HCT116 (cell line): ENCODE measurements at regions not wholly inside any gene's neighbourhood (a gene's known extent, or its start where the extent isn't known, plus 50 kb on each side); places are given as distances from the start of the nearest gene placed in this dataset.

Experiments used
- ATAC-seq: fragments of 200-7000 bp; cut with Tn5 transposase; 2 replicates; pipeline ENCODE4 v1.9.1; 2020; ENCODE audit warnings: mild to moderate bottlenecking, moderate library complexity
- BruUV-seq: library from RNA; stranded (reverse); fragments of 400-500 nt; replicated peaks from 2 replicates; lab custom pipeline; 2021; lab: Mats Ljungman, UMichigan
- CTCF ChIA-PET: fragments of 300-600 bp; sonication (Branson Sonifier 250); formaldehyde crosslinking; loops from one replicate; lab custom pipeline; 2021; ENCODE audit warnings: antibody characterized with exemption; lab: Charles Lee
- POLR2A ChIA-PET: fragments of 300-600, 350-600 bp; sonication (Branson Sonifier 250); formaldehyde crosslinking; loops from one replicate; lab custom pipeline; 2021; ENCODE audit warnings: antibody characterized with exemption; lab: Charles Lee
- RAD21 ChIA-PET, 2 experiments: fragments of 300-600 bp; sonication (Branson Sonifier 250); formaldehyde crosslinking; loops; one replicate each; lab custom pipeline; 2023; ENCODE audit warnings: low total read pairs in 2 of 2; ENCODE audit not compliant: uncharacterized antibody in 2 of 2, unreplicated experiment in 2 of 2, low non-redundant PET in 1 of 2; lab: Charles Lee
- DNase-seq: peaks from one replicate; pipeline ENCODE4 v3.0.0-alpha.2; 2010; ENCODE audit warnings: low read depth, low spot score
- H2AFZ ChIP-seq: fragments of 200-600 bp; shearing (Covaris generic), sonication (generic); 2 replicates; pipeline ENCODE4 v1.6.1; 2017; ENCODE audit warnings: low read depth, mixed run types, mixed read lengths, antibody characterized with exemption, low read length; ENCODE audit not compliant: poor library complexity, severe bottlenecking
- H3K27ac ChIP-seq: 2 replicates; pipeline ENCODE4 v1.5.1; 2012; ENCODE audit warnings: low read depth, low read length
- H3K27me3 ChIP-seq: fragments of 200-600 bp; sonication (generic); 2 replicates; pipeline ENCODE4 v1.6.1; 2016; ENCODE audit warnings: mixed run types, low read length, mixed read lengths; ENCODE audit not compliant: insufficient read depth
- H3K36me3 ChIP-seq, 2 experiments: fragments of 200-500 bp in 1 of 2; fragments of 200-600 bp in 1 of 2; sonication (Bioruptor generic) in 1 of 2; sonication (generic) in 1 of 2; 2 replicates each; pipeline versions ENCODE4 v1.5.1 to v1.6.1; 2014 to 2016; ENCODE audit warnings: low read length in 2 of 2, inconsistent platforms in 1 of 2, mixed read lengths in 1 of 2, mixed run types in 1 of 2; ENCODE audit not compliant: insufficient read depth in 2 of 2, control insufficient read depth in 1 of 2
- H3K4me1 ChIP-seq, 2 experiments: fragments of 200-600 bp in 1 of 2; sonication (generic) in 1 of 2; 2 replicates each; pipeline versions ENCODE4 v1.5.1 to v1.6.1; 2012 to 2017; ENCODE audit warnings: low read length in 2 of 2, inconsistent platforms in 1 of 2, mild to moderate bottlenecking in 1 of 2, mixed read lengths in 1 of 2, mixed run types in 1 of 2, moderate library complexity in 1 of 2; ENCODE audit not compliant: insufficient read depth in 2 of 2, control insufficient read depth in 1 of 2
- H3K4me2 ChIP-seq: fragments of 200-600 bp; sonication (generic); 2 replicates; pipeline ENCODE4 v1.6.1; 2017; ENCODE audit warnings: mixed run types, low read length, mixed read lengths
- H3K4me3 ChIP-seq, 2 experiments: fragments of 200-600 bp in 1 of 2; sonication (generic) in 1 of 2; replicated peaks in 1 of 2; 2 replicates each; pipeline ENCODE4 v1.5.1; 2011 to 2016; ENCODE audit warnings: low read length in 2 of 2, control low read depth in 1 of 2, low read depth in 1 of 2, mild to moderate bottlenecking in 1 of 2, mixed read lengths in 1 of 2, mixed run types in 1 of 2
- H3K79me2 ChIP-seq: fragments of 200-600 bp; sonication (generic); 2 replicates; pipeline ENCODE4 v1.6.1; 2017; ENCODE audit warnings: mild to moderate bottlenecking, mixed run types, low read length, moderate library complexity, mixed read lengths; ENCODE audit not compliant: insufficient read depth
- H3K9ac ChIP-seq: fragments of 200-600 bp; sonication (generic); 2 replicates; pipeline ENCODE4 v1.6.1; 2016; ENCODE audit warnings: low read length, mixed read lengths
- H3K9me2 ChIP-seq: fragments of 200-600 bp; sonication (generic), shearing (Covaris generic); 2 replicates; pipeline ENCODE4 v1.6.1; 2017; ENCODE audit warnings: mixed run types, mild to moderate bottlenecking, moderate library complexity; ENCODE audit not compliant: insufficient read depth
- H3K9me3 ChIP-seq, 2 experiments: fragments of 200-500 bp in 1 of 2; fragments of 200-600 bp in 1 of 2; sonication (Bioruptor generic) in 1 of 2; sonication (generic) in 1 of 2; 2 replicates each; pipeline ENCODE4 v1.6.1; 2014 to 2017; ENCODE audit warnings: low read length in 2 of 2, mixed read lengths in 2 of 2, inconsistent platforms in 1 of 2, low read depth in 1 of 2, mild to moderate bottlenecking in 1 of 2, mixed run types in 1 of 2, moderate library complexity in 1 of 2; ENCODE audit not compliant: control insufficient read depth in 1 of 2, insufficient read depth in 1 of 2
- H4K20me1 ChIP-seq: fragments of 200-600 bp; sonication (generic), shearing (Covaris generic); 2 replicates; pipeline ENCODE4 v1.6.1; 2017; ENCODE audit warnings: mixed run types, mild to moderate bottlenecking, moderate library complexity; ENCODE audit not compliant: insufficient read depth
- CBX3 ChIP-seq: IDR thresholded peaks from 2 replicates; pipeline ENCODE4 v1.6.1; 2012; ENCODE audit warnings: low read depth
- CEBPB ChIP-seq: IDR thresholded peaks from 2 replicates; pipeline ENCODE4 v1.6.1; 2012; ENCODE audit warnings: low read depth
- ELF1 ChIP-seq: IDR thresholded peaks from 2 replicates; pipeline ENCODE4 v1.6.1; 2012; ENCODE audit warnings: low read depth, borderline replicate concordance
- EZH2 ChIP-seq: fragments of 200-600 bp; sonication (generic); IDR thresholded peaks from 2 replicates; pipeline ENCODE4 v1.6.1; 2017; ENCODE audit warnings: antibody characterized with exemption, mixed run types
- EZH2phosphoT487 ChIP-seq: fragments of 200-600 bp; IDR thresholded peaks from 2 replicates; pipeline ENCODE4 v1.6.1; 2018; ENCODE audit warnings: antibody characterized with exemption, borderline replicate concordance
- FOSL1 ChIP-seq: IDR thresholded peaks from 2 replicates; pipeline ENCODE4 v1.6.1; 2012; ENCODE audit warnings: low read depth
- JUND ChIP-seq: IDR thresholded peaks from 2 replicates; pipeline ENCODE4 v1.6.1; 2012
- POLR2AphosphoS5 ChIP-seq: IDR thresholded peaks from 2 replicates; pipeline ENCODE4 v1.6.1; 2011; ENCODE audit warnings: mild to moderate bottlenecking, low read depth, low read length, moderate library complexity
- RAD21 ChIP-seq: IDR thresholded peaks from 2 replicates; pipeline ENCODE4 v1.6.1; 2012; ENCODE audit warnings: low read depth, mild to moderate bottlenecking
- SIN3A ChIP-seq: IDR thresholded peaks from 2 replicates; pipeline ENCODE4 v1.6.1; 2012; ENCODE audit warnings: low read depth
- SRF ChIP-seq: IDR thresholded peaks from 2 replicates; pipeline ENCODE4 v1.6.1; 2012; ENCODE audit warnings: low read depth
- YY1 ChIP-seq: IDR thresholded peaks from 2 replicates; pipeline ENCODE4 v1.6.1; 2011; ENCODE audit warnings: low read length, low read depth, moderate library complexity, mild to moderate bottlenecking; ENCODE audit not compliant: insufficient replicate concordance; ENCODE audit errors: extremely low read depth
- intact Hi-C: fragments of 100-400 bp; cut with micrococcal nuclease; formaldehyde crosslinking; loops from 2 replicates; pipeline ENCODE4 v1.10.0; 2022
- TF ChIP-seq, protein P1 (sequence below): IDR thresholded peaks from 2 replicates; pipeline ENCODE4 v1.6.1; 2011; ENCODE audit warnings: mild to moderate bottlenecking, low read length, moderate library complexity; ENCODE audit not compliant: insufficient replicate concordance; ENCODE audit errors: extremely low read depth
- TF ChIP-seq, protein P2 (sequence below), 3 experiments: fragments of 200-600 bp in 1 of 3; sonication (generic) in 1 of 3; IDR thresholded peaks in 2 of 3; conservative IDR thresholded peaks in 1 of 3; 2 replicates each; pipeline ENCODE4 v1.5.1; 2012 to 2017; ENCODE audit warnings: low read depth in 2 of 3, low read length in 2 of 3, antibody characterized with exemption in 1 of 3, borderline replicate concordance in 1 of 3, control low read depth in 1 of 3, mild to moderate bottlenecking in 1 of 3, mixed read lengths in 1 of 3, mixed run types in 1 of 3, moderate library complexity in 1 of 3; ENCODE audit not compliant: insufficient read depth in 1 of 3
- TF ChIP-seq, protein P3 (sequence below): IDR thresholded peaks from 2 replicates; pipeline ENCODE4 v1.6.1; 2012; ENCODE audit warnings: low read depth
- TF ChIP-seq, protein P4 (sequence below): IDR thresholded peaks from 2 replicates; pipeline ENCODE4 v1.6.1; 2012
- TF ChIP-seq, protein P5 (sequence below): IDR thresholded peaks from 2 replicates; pipeline ENCODE4 v1.6.1; 2012

DNA sequence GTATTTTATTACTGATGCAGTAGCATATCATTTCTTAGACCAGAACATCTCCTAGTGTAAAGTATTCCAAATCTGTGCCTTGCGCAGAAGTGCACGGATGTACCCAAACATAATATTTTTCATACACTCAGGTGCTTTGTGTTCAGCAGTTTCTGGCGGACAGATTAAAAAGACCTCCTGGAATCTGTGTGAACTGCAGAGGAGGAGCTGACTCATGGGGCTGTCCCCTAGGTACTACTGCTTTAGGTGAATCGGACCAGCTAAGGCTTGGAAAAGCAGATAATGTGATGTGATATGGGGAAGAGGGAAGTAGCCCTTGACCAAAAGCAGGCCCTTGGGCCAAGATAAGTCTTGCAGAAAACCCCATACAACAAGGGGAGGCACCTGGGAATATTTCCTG, 310.1 kb downstream of the PLK2 start:
- TF ChIP-seq FOSL1 (no peak), CEBPB (no peak), SRF (no peak), YY1 (no peak), SIN3A (no peak), POLR2AphosphoS5 (no peak), RAD21 (no peak), ELF1 (no peak), CBX3 (no peak), JUND (no peak), EZH2 (no peak), EZH2phosphoT487 (no peak)
- TF ChIP-seq, protein P1, sequence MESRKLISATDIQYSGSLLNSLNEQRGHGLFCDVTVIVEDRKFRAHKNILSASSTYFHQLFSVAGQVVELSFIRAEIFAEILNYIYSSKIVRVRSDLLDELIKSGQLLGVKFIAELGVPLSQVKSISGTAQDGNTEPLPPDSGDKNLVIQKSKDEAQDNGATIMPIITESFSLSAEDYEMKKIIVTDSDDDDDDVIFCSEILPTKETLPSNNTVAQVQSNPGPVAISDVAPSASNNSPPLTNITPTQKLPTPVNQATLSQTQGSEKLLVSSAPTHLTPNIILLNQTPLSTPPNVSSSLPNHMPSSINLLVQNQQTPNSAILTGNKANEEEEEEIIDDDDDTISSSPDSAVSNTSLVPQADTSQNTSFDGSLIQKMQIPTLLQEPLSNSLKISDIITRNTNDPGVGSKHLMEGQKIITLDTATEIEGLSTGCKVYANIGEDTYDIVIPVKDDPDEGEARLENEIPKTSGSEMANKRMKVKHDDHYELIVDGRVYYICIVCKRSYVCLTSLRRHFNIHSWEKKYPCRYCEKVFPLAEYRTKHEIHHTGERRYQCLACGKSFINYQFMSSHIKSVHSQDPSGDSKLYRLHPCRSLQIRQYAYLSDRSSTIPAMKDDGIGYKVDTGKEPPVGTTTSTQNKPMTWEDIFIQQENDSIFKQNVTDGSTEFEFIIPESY: no peak
- TF ChIP-seq, protein P2, sequence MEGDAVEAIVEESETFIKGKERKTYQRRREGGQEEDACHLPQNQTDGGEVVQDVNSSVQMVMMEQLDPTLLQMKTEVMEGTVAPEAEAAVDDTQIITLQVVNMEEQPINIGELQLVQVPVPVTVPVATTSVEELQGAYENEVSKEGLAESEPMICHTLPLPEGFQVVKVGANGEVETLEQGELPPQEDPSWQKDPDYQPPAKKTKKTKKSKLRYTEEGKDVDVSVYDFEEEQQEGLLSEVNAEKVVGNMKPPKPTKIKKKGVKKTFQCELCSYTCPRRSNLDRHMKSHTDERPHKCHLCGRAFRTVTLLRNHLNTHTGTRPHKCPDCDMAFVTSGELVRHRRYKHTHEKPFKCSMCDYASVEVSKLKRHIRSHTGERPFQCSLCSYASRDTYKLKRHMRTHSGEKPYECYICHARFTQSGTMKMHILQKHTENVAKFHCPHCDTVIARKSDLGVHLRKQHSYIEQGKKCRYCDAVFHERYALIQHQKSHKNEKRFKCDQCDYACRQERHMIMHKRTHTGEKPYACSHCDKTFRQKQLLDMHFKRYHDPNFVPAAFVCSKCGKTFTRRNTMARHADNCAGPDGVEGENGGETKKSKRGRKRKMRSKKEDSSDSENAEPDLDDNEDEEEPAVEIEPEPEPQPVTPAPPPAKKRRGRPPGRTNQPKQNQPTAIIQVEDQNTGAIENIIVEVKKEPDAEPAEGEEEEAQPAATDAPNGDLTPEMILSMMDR (IDR thresholded peaks at IDR 0.05 in 2 of 3, conservative IDR thresholded peaks at IDR 0.05 in 1 of 3; ENCODE audit: borderline replicate concordance in 1 of 3, insufficient read depth in 1 of 3, low read depth in 2 of 3, low read length in 2 of 3): no peak
- TF ChIP-seq, protein P3, sequence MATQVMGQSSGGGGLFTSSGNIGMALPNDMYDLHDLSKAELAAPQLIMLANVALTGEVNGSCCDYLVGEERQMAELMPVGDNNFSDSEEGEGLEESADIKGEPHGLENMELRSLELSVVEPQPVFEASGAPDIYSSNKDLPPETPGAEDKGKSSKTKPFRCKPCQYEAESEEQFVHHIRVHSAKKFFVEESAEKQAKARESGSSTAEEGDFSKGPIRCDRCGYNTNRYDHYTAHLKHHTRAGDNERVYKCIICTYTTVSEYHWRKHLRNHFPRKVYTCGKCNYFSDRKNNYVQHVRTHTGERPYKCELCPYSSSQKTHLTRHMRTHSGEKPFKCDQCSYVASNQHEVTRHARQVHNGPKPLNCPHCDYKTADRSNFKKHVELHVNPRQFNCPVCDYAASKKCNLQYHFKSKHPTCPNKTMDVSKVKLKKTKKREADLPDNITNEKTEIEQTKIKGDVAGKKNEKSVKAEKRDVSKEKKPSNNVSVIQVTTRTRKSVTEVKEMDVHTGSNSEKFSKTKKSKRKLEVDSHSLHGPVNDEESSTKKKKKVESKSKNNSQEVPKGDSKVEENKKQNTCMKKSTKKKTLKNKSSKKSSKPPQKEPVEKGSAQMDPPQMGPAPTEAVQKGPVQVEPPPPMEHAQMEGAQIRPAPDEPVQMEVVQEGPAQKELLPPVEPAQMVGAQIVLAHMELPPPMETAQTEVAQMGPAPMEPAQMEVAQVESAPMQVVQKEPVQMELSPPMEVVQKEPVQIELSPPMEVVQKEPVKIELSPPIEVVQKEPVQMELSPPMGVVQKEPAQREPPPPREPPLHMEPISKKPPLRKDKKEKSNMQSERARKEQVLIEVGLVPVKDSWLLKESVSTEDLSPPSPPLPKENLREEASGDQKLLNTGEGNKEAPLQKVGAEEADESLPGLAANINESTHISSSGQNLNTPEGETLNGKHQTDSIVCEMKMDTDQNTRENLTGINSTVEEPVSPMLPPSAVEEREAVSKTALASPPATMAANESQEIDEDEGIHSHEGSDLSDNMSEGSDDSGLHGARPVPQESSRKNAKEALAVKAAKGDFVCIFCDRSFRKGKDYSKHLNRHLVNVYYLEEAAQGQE: no peak
- TF ChIP-seq, protein P4, sequence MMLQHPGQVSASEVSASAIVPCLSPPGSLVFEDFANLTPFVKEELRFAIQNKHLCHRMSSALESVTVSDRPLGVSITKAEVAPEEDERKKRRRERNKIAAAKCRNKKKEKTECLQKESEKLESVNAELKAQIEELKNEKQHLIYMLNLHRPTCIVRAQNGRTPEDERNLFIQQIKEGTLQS: no peak
- TF ChIP-seq, protein P5, sequence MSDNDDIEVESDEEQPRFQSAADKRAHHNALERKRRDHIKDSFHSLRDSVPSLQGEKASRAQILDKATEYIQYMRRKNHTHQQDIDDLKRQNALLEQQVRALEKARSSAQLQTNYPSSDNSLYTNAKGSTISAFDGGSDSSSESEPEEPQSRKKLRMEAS: no peak
- RAD21 ChIA-PET: no interaction called here
- Histone ChIP-seq H3K9me3 (no peaks in the 10 kb centered on the region), H3K36me3 (no peaks in the 10 kb centered on the region), H4K20me1 (no peaks in the 10 kb centered on the region), H3K4me1 (peaks cover 0 to 10% of the 10 kb centered on the region in 2 experiments; a peak in 2 of 4 replicates), H3K27ac (no peak overlapping the region), H3K4me2 (peak overlapping the region; percentile 14; the same call in 1 of the 2 replicates), H3K9me2 (no peaks in the 10 kb centered on the region), H3K9ac (no peak overlapping the region), H3K4me3 (no peak overlapping the region), H3K79me2 (no peaks in the 10 kb centered on the region), H3K27me3 (no peaks in the 10 kb centered on the region), H2AFZ (peak overlapping the region; percentile 32)
- BruUV-seq: no TSS peak
- DNase-seq: no peak
- intact Hi-C loops: no loop called here
- CTCF ChIA-PET: no interaction called here
- POLR2A ChIA-PET: interaction anchor here (1.0 kb wide), 1 partner anchor 9 kb away, joined by 3 read pairs; no protein-coding TSS in a partner anchor
- ATAC-seq: no peak; the same call in 1 of the 2 replicates
